Activated CD8-positive, alpha-beta T cell treated with anti-CD3 and anti-CD28 coated beads for 36 hours (primary cell): ENCODE measurements at regions not wholly inside any gene's neighbourhood (a gene's known extent, or its start where the extent isn't known, plus 50 kb on each side); places are given as distances from the start of the nearest gene placed in this dataset.
A peak's percentile ranks its signal among the peaks of the same experiment; 100 is the strongest.
"Not testable (repeated sequence)": the region's sequence is repeated elsewhere in the genome, so short reads cannot be mapped to it uniquely, and the experiment has no call there.

Experiments
- ATAC-seq: fragments of 200-7000 bp; cut with Tn5 transposase; one replicate; pipeline ENCODE4 v1.10.0; 2021; ENCODE audit warnings: mild to moderate bottlenecking, moderate library complexity
- CTCF ChIA-PET: fragments of 350-600 bp; sonication (Branson Sonifier 250); formaldehyde crosslinking; loops from one replicate; lab custom pipeline; 2021; ENCODE audit warnings: antibody characterized with exemption; lab: Charles Lee
- POLR2A ChIA-PET: fragments of 350-600 bp; sonication (Branson Sonifier 250); formaldehyde crosslinking; loops from one replicate; lab custom pipeline; 2021; ENCODE audit warnings: antibody characterized with exemption; lab: Charles Lee
- DNase-seq: peaks from one replicate; pipeline ENCODE4 v3.0.0-alpha.2; 2020
- H3K27ac Mint-ChIP-seq: one replicate; pipeline ENCODE4 v1.8.0; 2021; ENCODE audit warnings: mild to moderate bottlenecking, mixed read lengths
- H3K27me3 Mint-ChIP-seq: one replicate; pipeline ENCODE4 v1.8.0; 2021; ENCODE audit warnings: mixed read lengths
- H3K36me3 Mint-ChIP-seq: one replicate; pipeline ENCODE4 v1.8.0; 2021; ENCODE audit warnings: low read depth, mixed read lengths
- H3K4me1 Mint-ChIP-seq: one replicate; pipeline ENCODE4 v1.8.0; 2021; ENCODE audit warnings: low read depth, mixed read lengths
- H3K4me3 Mint-ChIP-seq: one replicate; pipeline ENCODE4 v1.8.0; 2021; ENCODE audit warnings: mild to moderate bottlenecking, moderate library complexity, mixed read lengths
- H3K9me3 Mint-ChIP-seq: one replicate; pipeline ENCODE4 v1.8.0; 2021; ENCODE audit warnings: mixed read lengths
- intact Hi-C: fragments of 100-400 bp; cut with micrococcal nuclease; formaldehyde crosslinking; loops from one replicate; pipeline ENCODE4 v1.10.0; 2022

DNA sequence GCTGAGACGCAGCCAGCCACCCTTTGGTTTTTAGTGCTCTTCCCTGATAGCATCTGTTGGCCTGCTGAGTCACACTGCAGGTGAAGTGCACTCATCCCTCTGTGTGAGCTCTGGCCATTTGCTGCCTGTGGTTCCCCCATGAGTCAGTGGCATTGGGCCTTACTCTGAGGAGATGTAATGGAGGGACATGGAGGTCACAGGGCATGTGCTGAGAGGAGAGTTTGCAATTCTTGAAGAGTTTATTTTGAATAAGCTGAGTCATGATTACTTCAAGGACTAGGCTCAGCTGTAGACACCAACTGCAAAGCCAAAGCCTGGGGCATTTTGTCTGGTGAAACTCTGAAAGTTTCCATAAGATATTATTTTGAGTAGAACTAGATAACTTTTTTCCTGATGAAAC is 200.3 kb downstream of the BCL2L11 start:
- CTCF ChIA-PET, intact Hi-C loops: not testable (repeated sequence)

DNA sequence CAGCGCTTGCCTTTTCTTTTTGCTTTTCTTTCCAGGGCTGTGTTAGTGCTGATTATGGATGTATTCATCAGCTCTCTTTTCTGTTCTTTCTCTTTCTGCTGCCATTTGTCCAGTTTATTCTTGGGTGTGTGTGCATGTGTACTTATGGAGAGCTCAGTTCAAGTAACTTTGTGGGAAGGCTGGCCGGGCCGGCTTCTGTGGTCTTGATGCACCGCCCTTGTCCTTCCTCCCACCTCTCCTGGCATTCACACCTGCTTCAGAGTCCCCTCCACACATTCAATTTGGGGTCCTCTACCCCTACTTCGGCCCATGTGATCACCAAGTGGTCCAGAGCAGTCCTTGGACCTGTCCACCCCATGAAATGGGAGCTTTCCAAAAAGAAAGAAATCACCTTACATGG is 202.7 kb downstream of the BCL2L11 start:
- H3K4me3 Mint-ChIP-seq, DNase-seq, intact Hi-C loops, CTCF ChIA-PET, ATAC-seq, H3K4me1 Mint-ChIP-seq, H3K27ac Mint-ChIP-seq, H3K36me3 Mint-ChIP-seq, H3K9me3 Mint-ChIP-seq, POLR2A ChIA-PET, H3K27me3 Mint-ChIP-seq: not testable (repeated sequence)

More for the DNA sequence above, 200.3 kb downstream of the BCL2L11 start:
- H3K9me3 Mint-ChIP-seq, H3K4me3 Mint-ChIP-seq, POLR2A ChIA-PET, H3K27me3 Mint-ChIP-seq, H3K36me3 Mint-ChIP-seq, H3K27ac Mint-ChIP-seq: not testable (repeated sequence)
- ATAC-seq (peak; percentile 41), DNase-seq (peak; percentile 19)
- H3K4me1 Mint-ChIP-seq, result peaks cover 18% of the 10 kb centered on the region

DNA sequence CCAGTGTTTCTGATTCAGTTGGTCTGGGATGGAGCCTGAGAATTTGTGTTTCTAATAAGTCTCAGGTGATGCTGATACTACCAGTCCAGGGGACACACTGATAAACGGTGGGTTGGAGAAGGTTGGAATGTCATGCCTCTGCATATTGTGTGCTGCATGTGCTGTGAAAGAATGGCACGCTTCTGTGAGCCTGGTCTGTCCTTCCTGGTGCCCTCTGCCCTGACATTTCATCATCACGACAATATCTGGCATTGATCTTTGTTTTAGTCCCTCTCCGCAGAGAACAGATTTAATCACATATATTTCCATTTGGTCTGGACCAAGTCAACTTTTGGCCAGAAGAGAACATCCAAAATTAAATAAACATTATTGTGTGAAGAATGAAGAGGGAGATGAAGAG is 207.0 kb downstream of the BCL2L11 start:
- H3K4me3 Mint-ChIP-seq, H3K4me1 Mint-ChIP-seq, intact Hi-C loops, H3K27ac Mint-ChIP-seq, H3K9me3 Mint-ChIP-seq, H3K36me3 Mint-ChIP-seq, CTCF ChIA-PET, H3K27me3 Mint-ChIP-seq, POLR2A ChIA-PET, DNase-seq, ATAC-seq: not testable (repeated sequence)

DNA sequence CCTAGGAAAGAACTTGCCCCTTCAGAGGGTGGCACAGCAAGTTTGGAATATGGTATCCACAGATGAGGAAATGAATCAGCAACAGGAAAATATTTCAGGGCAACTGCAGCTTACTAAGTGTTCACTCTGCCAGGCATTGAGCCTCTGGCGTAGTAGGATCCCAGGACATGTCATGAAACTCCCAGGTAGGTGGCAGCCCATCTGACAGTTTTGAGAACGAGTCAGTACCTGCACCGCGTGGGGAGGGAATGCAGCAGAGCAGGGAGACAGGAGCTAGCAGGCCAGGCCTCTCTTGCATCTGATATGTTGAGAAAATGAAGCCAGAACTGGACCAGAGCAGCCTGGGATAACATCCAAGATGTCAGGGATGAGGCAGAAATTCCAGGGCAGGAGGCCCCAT is 208.6 kb downstream of the BCL2L11 start:
- POLR2A ChIA-PET, intact Hi-C loops, CTCF ChIA-PET, H3K27me3 Mint-ChIP-seq, H3K27ac Mint-ChIP-seq, ATAC-seq, H3K36me3 Mint-ChIP-seq, DNase-seq, H3K4me3 Mint-ChIP-seq, H3K4me1 Mint-ChIP-seq, H3K9me3 Mint-ChIP-seq: not testable (repeated sequence)

DNA sequence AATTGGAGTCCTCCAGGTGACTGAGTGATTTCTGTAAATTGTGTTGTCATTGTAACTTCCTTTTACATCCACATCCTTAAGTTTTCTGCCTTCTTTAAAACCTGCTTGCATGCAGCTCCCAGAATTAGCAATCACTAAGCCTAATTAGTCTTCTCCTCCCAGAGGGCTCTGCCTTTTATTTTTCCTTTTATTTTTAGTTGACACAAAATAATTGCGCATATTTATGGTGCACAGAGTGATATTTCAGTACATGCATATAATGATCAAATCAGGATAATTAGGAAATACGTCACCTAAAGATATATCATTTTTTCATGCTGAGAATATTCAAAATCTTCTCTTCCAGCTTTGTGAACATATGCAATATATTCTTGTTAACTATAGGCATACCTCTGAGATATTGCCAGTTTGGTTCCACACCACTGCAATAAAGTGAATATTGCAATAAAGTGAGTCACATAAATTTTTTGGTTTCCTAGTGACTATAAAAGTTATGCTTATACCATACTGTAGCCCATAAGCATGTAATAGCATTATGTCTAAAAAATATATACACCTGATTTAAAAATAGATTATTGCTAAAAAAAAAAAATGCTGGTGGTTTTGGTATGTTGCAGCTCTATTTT is 210.5 kb downstream of the BCL2L11 start:
- POLR2A ChIA-PET, intact Hi-C loops, ATAC-seq, CTCF ChIA-PET, H3K36me3 Mint-ChIP-seq, H3K4me3 Mint-ChIP-seq, H3K4me1 Mint-ChIP-seq, H3K9me3 Mint-ChIP-seq, H3K27me3 Mint-ChIP-seq, H3K27ac Mint-ChIP-seq, DNase-seq: not testable (repeated sequence)

DNA sequence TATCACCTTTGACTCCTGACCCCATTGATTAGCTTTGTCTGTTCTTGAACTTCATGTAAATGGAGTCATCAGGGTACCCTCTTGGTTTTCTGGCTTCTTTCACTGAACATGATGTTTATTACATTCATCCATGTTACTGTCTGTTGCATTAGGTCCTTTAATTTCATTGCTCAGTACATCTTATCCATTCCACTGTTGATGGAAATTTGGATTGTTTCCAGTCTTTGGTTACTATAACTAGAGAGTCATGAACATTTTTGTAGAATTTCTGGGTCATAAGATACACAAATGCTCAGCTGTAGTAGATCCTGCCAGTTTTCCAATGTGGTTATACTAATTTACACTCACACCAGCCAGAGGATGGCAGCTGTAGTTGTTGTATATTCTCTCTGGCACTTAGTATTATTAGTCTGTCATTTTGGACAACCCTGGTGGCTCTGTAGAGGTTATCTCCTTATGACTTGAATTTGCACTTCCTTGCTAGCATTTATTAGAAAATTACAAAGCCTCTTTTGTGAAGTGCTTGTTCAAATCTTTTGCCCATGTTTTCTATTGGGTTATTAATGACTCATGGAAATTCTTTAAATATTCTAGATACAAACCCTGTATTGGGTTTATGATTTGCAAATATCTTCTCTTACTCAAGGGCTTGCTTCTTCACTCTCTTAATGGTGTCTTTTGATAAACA is 214.7 kb downstream of the BCL2L11 start:
- POLR2A ChIA-PET, H3K4me1 Mint-ChIP-seq, ATAC-seq, H3K27ac Mint-ChIP-seq, H3K36me3 Mint-ChIP-seq, H3K4me3 Mint-ChIP-seq, H3K9me3 Mint-ChIP-seq, H3K27me3 Mint-ChIP-seq, intact Hi-C loops, CTCF ChIA-PET, DNase-seq: not testable (repeated sequence)

DNA sequence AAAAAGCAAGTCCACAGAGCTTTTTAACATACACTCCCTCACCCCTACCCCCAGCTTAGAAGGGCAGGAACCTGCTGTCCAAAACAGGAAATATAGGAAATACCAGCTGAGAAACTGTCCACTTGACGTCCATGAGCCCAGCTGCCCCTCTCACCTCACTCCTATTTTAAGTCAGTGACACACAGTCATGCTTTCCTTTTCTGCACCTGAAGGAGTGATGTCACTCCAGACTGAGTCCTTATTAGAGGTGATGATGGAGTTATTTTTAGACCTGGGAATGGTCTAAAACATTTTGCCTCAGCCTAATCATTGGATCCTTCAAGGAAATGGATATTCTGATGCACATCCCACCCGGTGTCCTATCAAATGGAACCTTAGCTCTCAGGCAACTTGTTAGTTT is 217.8 kb downstream of the BCL2L11 start:
- H3K36me3 Mint-ChIP-seq, H3K9me3 Mint-ChIP-seq, intact Hi-C loops, ATAC-seq, CTCF ChIA-PET, DNase-seq, POLR2A ChIA-PET, H3K4me3 Mint-ChIP-seq, H3K27ac Mint-ChIP-seq, H3K4me1 Mint-ChIP-seq, H3K27me3 Mint-ChIP-seq: not testable (repeated sequence)

DNA sequence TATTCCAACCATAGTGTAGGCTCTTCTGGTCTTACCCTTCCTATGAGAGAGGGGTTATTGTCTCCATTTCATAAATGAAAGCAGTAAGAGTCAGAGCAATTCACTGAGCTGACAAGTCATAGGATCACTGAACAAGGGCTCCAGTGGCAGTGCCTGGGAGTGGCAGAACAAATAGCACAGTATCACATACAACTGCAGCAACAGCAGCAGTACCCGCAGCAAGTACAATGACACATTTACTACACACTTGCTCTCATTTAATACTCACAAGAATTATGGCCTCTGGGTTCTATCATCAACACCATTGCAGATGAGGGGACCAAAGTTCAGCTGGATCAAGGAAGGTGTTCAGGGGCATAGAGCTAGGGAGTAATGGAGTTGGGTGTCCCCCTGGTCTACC is 218.8 kb downstream of the BCL2L11 start:
- H3K36me3 Mint-ChIP-seq, H3K4me3 Mint-ChIP-seq, intact Hi-C loops, H3K27me3 Mint-ChIP-seq, H3K27ac Mint-ChIP-seq, POLR2A ChIA-PET, DNase-seq, CTCF ChIA-PET, ATAC-seq, H3K9me3 Mint-ChIP-seq, H3K4me1 Mint-ChIP-seq: not testable (repeated sequence)

DNA sequence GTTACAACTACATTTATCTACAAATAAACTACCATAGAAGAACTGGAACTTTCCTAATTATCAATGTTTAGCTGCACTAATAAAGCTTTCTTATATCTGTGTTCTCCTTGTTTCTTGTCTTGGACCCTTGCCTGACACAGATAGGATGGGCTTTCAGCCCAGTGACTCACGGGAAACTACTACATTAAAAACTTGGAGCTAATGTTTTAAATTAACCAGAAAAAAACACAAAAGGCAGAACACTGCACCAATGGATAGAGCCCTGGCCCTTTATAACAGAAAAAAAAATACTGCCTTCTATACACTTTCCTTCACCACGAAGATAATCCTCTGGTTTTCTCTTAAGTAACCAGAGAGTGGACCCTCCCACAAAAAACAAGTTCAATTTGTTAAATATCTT is 223.9 kb downstream of the BCL2L11 start:
- H3K4me1 Mint-ChIP-seq, ATAC-seq, H3K4me3 Mint-ChIP-seq, H3K36me3 Mint-ChIP-seq, intact Hi-C loops, POLR2A ChIA-PET, DNase-seq, H3K27me3 Mint-ChIP-seq, H3K27ac Mint-ChIP-seq, CTCF ChIA-PET, H3K9me3 Mint-ChIP-seq: not testable (repeated sequence)

DNA sequence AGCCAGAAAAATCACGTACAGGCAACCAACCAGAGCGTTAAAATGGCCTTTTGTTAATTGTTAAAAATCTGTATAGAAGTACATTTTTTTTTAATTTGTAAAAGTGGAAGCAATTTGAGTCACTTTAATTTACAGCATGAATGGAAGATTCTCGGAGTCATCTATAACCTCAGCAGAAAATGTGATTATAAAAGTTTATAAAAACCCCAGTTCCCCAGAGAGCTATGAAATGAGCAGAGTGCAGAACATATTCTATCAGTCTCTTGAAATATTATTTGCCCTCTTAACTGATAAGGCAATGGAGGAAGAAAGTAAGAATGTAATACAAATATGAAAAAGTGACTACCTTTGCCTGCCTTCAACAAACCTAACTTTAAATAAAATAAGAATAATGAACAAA is 224.7 kb downstream of the BCL2L11 start:
- ATAC-seq, H3K4me1 Mint-ChIP-seq, H3K27ac Mint-ChIP-seq: not testable (repeated sequence)

DNA sequence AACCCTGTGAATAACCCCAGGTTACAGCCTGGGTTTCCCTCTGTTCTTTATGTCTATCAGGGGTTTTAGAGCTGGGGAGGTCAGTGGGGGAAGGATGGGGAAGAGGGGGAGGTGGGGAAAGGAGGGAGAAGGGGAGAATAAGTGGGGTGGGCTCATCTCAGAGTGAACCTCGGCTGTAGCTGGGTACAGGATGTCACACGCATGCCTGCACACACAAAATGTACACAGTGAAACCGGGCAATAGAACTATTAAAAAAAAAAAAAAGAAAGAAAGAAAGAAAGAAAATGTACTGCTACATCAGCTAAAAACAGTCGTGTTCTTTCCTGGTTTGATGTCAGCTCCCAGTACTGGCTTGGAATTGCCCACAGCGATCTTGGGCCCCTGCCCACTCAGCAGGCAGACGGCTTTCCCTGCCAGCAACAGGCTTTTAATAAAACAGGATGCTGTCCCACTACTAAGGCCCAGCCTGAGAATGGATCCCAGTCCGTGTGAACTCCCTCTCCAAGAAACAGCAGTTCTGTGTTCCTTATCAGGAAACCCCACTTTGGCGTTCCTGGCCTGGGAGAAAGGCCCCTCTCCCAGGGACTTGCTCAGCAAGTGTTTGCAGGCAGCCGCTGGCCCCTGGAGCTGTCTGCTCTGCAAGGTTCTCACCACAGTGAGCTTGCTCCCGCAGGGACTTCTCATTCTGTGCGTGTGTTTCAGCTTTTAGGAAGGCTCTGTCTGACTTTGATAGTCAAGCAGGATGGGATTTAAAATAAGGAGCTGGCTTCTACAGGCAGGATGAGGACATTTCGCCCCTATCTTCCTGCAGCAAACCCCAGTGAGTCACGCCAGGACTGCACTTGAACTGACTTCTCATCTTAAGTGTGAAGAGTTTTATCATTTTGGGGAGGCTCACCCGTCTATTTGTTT is 225.6 kb downstream of the BCL2L11 start:
- CTCF ChIA-PET, H3K9me3 Mint-ChIP-seq, H3K4me1 Mint-ChIP-seq, H3K27me3 Mint-ChIP-seq, POLR2A ChIA-PET, H3K4me3 Mint-ChIP-seq, intact Hi-C loops, H3K36me3 Mint-ChIP-seq, H3K27ac Mint-ChIP-seq, DNase-seq: not testable (repeated sequence)
- ATAC-seq, result peak; percentile 59

More for the DNA sequence above, 224.7 kb downstream of the BCL2L11 start:
- intact Hi-C loops, CTCF ChIA-PET, H3K9me3 Mint-ChIP-seq, POLR2A ChIA-PET, H3K36me3 Mint-ChIP-seq, H3K4me3 Mint-ChIP-seq, H3K27me3 Mint-ChIP-seq, DNase-seq: not testable (repeated sequence)
